IMR-90 (cell line): ENCODE measurements at regions not wholly inside any gene's neighbourhood (a gene's known extent, or its start where the extent isn't known, plus 50 kb on each side); places are given as distances from the start of the nearest gene placed in this dataset.

Source experiments
- ATAC-seq: fragments of 200-7000 bp; cut with Tn5 transposase; 2 replicates; pipeline ENCODE4 v1.9.1; 2020; ENCODE audit warnings: low read depth, mild to moderate bottlenecking, moderate library complexity
- BruUV-seq: library from RNA; stranded (reverse); fragments of 400-500 nt; replicated peaks from 2 replicates; lab custom pipeline; 2021; lab: Mats Ljungman, UMichigan
- CTCF ChIA-PET: fragments of 300-600 bp; formaldehyde crosslinking; extraction: SDS; loops from one replicate; lab custom pipeline; 2021; ENCODE audit warnings: antibody characterized with exemption; lab: Yijun Ruan, JAX
- POLR2A ChIA-PET: fragments of 300-600 bp; sonication (Branson Sonifier 250); formaldehyde crosslinking; loops from one replicate; lab custom pipeline; 2022; ENCODE audit warnings: antibody characterized with exemption; ENCODE audit not compliant: unreplicated experiment; lab: Charles Lee
- DNase-seq: peaks from one replicate; pipeline ENCODE4 v3.0.0; 2013
- H2AFZ ChIP-seq: replicated peaks from 2 replicates; pipeline ENCODE3; 2013; ENCODE audit warnings: low read length, mild to moderate bottlenecking; ENCODE audit not compliant: poor library complexity
- H2AK5ac ChIP-seq: 2 replicates; pipeline ENCODE4 v1.6.1; 2013; ENCODE audit warnings: low read depth, low read length, inconsistent platforms
- H2AK9ac ChIP-seq: replicated peaks from 2 replicates; pipeline ENCODE3; 2013; ENCODE audit warnings: mild to moderate bottlenecking, low read depth, low read length, moderate library complexity; ENCODE audit not compliant: poor library complexity
- H2BK120ac ChIP-seq: 2 replicates; pipeline ENCODE4 v1.6.1; 2013; ENCODE audit warnings: low read depth, low read length, inconsistent platforms
- H2BK15ac ChIP-seq: 3 replicates; pipeline ENCODE4 v1.6.1; 2013; ENCODE audit warnings: low read depth, low read length, inconsistent platforms
- H2BK20ac ChIP-seq: 2 replicates; pipeline ENCODE4 v1.6.1; 2013; ENCODE audit warnings: low read depth, mild to moderate bottlenecking, inconsistent platforms, low read length, moderate library complexity
- H2BK5ac ChIP-seq: 2 replicates; pipeline ENCODE4 v1.6.1; 2013; ENCODE audit warnings: mild to moderate bottlenecking, low read depth, low read length, inconsistent platforms; ENCODE audit not compliant: poor library complexity, severe bottlenecking
- H3K14ac ChIP-seq: replicated peaks from 2 replicates; pipeline ENCODE4 v1.6.1; 2013; ENCODE audit warnings: low read depth, low read length, inconsistent platforms
- H3K18ac ChIP-seq: 2 replicates; pipeline ENCODE4 v1.6.1; 2013; ENCODE audit warnings: low read depth, low read length, control low read depth
- H3K23ac ChIP-seq: 2 replicates; pipeline ENCODE4 v1.6.1; 2013; ENCODE audit warnings: low read depth, low read length, inconsistent platforms
- H3K27ac ChIP-seq: 2 replicates; pipeline ENCODE4 v1.5.1; 2013; ENCODE audit warnings: mild to moderate bottlenecking, control low read depth, low read length; ENCODE audit not compliant: insufficient read depth
- H3K27me3 ChIP-seq: 2 replicates; pipeline ENCODE4 v1.6.1; 2013; ENCODE audit warnings: low read length; ENCODE audit not compliant: control insufficient read depth, insufficient read depth
- H3K36me3 ChIP-seq: 2 replicates; pipeline ENCODE4 v1.6.1; 2013; ENCODE audit warnings: low read length, mixed read lengths; ENCODE audit not compliant: control insufficient read depth, insufficient read depth
- H3K4ac ChIP-seq: 2 replicates; pipeline ENCODE4 v1.6.1; 2013; ENCODE audit warnings: low read depth, low read length, inconsistent platforms
- H3K4me1 ChIP-seq: 2 replicates; pipeline ENCODE4 v1.6.1; 2013; ENCODE audit warnings: low read length, mixed read lengths; ENCODE audit not compliant: control insufficient read depth, insufficient read depth
- H3K4me2 ChIP-seq: 2 replicates; pipeline ENCODE4 v1.6.1; 2013; ENCODE audit warnings: low read depth, mild to moderate bottlenecking, control low read depth, low read length, moderate library complexity
- H3K4me3 ChIP-seq: 2 replicates; pipeline ENCODE4 v1.5.1; 2013; ENCODE audit warnings: low read depth, mild to moderate bottlenecking, control low read depth, low read length, moderate library complexity; ENCODE audit not compliant: insufficient read depth
- H3K56ac ChIP-seq: 2 replicates; pipeline ENCODE4 v1.6.1; 2013; ENCODE audit warnings: low read length, inconsistent platforms; ENCODE audit not compliant: insufficient read depth; ENCODE audit errors: extremely low read depth
- H3K79me1 ChIP-seq, 2 experiments: 2 replicates each; pipeline ENCODE4 v1.6.1; 2013; ENCODE audit warnings: low read length in 2 of 2, inconsistent platforms in 1 of 2, low read depth in 1 of 2
- H3K9ac ChIP-seq: 2 replicates; pipeline ENCODE4 v1.6.1; 2013; ENCODE audit warnings: low read depth, low read length, control low read depth
- H3K9me1 ChIP-seq: 2 replicates; pipeline ENCODE4 v1.6.1; 2013; ENCODE audit warnings: low read length, inconsistent platforms; ENCODE audit not compliant: insufficient read depth
- H3K9me3 ChIP-seq: 2 replicates; pipeline ENCODE4 v1.6.1; 2013; ENCODE audit warnings: low read length; ENCODE audit not compliant: control insufficient read depth, insufficient read depth
- H4K20me1 ChIP-seq: 2 replicates; pipeline ENCODE4 v1.6.1; 2013; ENCODE audit warnings: low read length, inconsistent platforms; ENCODE audit not compliant: insufficient read depth
- H4K5ac ChIP-seq: 2 replicates; pipeline ENCODE4 v1.6.1; 2013; ENCODE audit warnings: mild to moderate bottlenecking, low read depth, low read length, control low read depth
- H4K8ac ChIP-seq, 2 experiments: 2 replicates each; pipeline ENCODE4 v1.6.1; 2013; ENCODE audit warnings: low read depth in 2 of 2, low read length in 2 of 2, control low read depth in 1 of 2, inconsistent platforms in 1 of 2
- H4K91ac ChIP-seq: 2 replicates; pipeline ENCODE4 v1.6.1; 2013; ENCODE audit warnings: low read depth, low read length, inconsistent platforms; ENCODE audit not compliant: insufficient read depth
- BHLHE40 ChIP-seq: fragments of 150-350 bp; IDR thresholded peaks from 2 replicates; pipeline ENCODE4 v1.6.1; 2016; ENCODE audit warnings: mild to moderate bottlenecking, low read depth, low read length
- CEBPB ChIP-seq: IDR thresholded peaks from 2 replicates; pipeline ENCODE4 v1.6.1; 2012; ENCODE audit warnings: low read depth, low read length, improper control_type of control experiment
- CHD1 ChIP-seq: IDR thresholded peaks from 2 replicates; pipeline ENCODE4 v1.6.1; 2012; ENCODE audit warnings: low read depth, low read length, improper control_type of control experiment
- ELK1 ChIP-seq: fragments of 150-350 bp; IDR thresholded peaks from 2 replicates; pipeline ENCODE4 v1.6.1; 2016; ENCODE audit warnings: low read depth, mild to moderate bottlenecking, low read length, moderate library complexity, borderline replicate concordance
- FOS ChIP-seq: fragments of 150-350 bp; IDR thresholded peaks from 2 replicates; pipeline ENCODE4 v1.6.1; 2016; ENCODE audit warnings: low read depth, low read length
- MAZ ChIP-seq: IDR thresholded peaks from 2 replicates; pipeline ENCODE4 v1.6.1; 2012; ENCODE audit warnings: low read depth, mild to moderate bottlenecking, low read length, improper control_type of control experiment, moderate library complexity, borderline replicate concordance
- POLR2A ChIP-seq: IDR thresholded peaks from 2 replicates; pipeline ENCODE4 v1.6.1; 2012; ENCODE audit warnings: mild to moderate bottlenecking, low read depth, low read length
- RAD21 ChIP-seq: IDR thresholded peaks from 2 replicates; pipeline ENCODE4 v1.6.1; 2012; ENCODE audit warnings: low read length, improper control_type of control experiment
- RCOR1 ChIP-seq: IDR thresholded peaks from 2 replicates; pipeline ENCODE4 v1.6.1; 2012; ENCODE audit warnings: mild to moderate bottlenecking, low read length, improper control_type of control experiment; ENCODE audit not compliant: insufficient replicate concordance
- SMC3 ChIP-seq: fragments of 150-350 bp; IDR thresholded peaks from 2 replicates; pipeline ENCODE4 v1.6.1; 2016; ENCODE audit warnings: low read depth, mild to moderate bottlenecking, antibody characterized with exemption, low read length, moderate library complexity
- WGBS, 2 experiments: methylation state at CpG; one replicate each; pipeline versions ENCODE4 v1.1.5 to v1.1.7; 2013; ENCODE audit warnings: missing lambda C conversion rate in 2 of 2; ENCODE audit not compliant: insufficient read length in 1 of 2; ENCODE audit errors: extremely low coverage in 2 of 2; 5-methylcytosine and 5-hydroxymethylcytosine counted together
- dilution Hi-C: fragments of 300-500 bp; cut with HindIII; formaldehyde crosslinking; loops from one replicate; pipeline ENCODE4 v1.14.3; 2018; ENCODE audit warnings: low sequenced_read_pairs; ENCODE audit not compliant: unreplicated experiment
- in situ Hi-C: fragments of 300-500 bp; cut with MboI; formaldehyde crosslinking; loops from 3 replicates; pipeline ENCODE4 v1.14.3; 2019; ENCODE audit warnings: low sequenced_read_pairs, inconsistent platforms, mixed read lengths
- intact Hi-C: fragments of 100-400 bp; cut with micrococcal nuclease; formaldehyde crosslinking; loops from 2 replicates; pipeline ENCODE4 v1.10.0; 2022
- TF ChIP-seq, protein P1 (sequence below): conservative IDR thresholded peaks from 2 replicates; pipeline ENCODE4 v1.5.1; 2012; ENCODE audit warnings: mild to moderate bottlenecking, low read depth, low read length, improper control_type of control experiment

DNA sequence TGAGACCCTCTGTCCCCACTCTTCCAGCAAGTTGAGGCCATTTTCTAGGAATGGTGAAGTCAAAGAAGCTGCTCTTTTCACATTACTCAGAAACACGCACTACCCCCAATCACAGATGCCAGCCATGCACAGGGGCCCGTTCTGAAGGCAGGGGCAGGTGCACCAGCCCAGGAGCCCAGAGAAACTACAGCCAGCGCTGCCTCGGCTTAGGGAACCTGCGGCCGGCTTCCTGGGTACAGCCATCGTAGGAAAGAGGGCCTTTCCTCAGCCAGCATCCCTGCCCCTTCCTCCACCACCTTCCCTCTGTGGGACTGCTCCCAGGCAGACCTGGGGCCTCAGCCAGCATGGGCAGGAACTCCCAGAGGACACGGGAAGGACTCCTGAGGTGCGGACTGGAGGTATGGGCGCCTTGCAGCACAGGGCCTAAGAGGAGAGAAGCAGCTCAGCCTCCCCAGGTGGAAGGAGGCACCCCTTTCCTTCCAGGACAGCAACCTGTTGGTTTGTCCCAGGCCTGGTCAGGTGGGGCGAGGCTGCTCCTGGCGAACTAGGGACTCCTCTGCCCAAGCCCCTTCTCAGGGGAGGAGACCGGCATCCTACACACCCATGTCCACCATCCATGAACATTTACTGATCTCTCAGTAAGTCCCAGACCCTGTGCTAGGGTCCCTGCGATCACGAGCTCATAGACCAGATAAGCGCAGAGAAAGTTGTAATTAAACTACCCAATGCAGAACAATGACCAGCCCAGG lies 99.0 kb upstream of the ID2 start:
- ChIA-PET CTCF (no interaction called here), POLR2A (no interaction called here)
- Histone ChIP-seq H3K27ac (no peak overlapping the region), H3K36me3 (no peaks in the 10 kb centered on the region), H2BK5ac (no peak overlapping the region), H2BK120ac (no peak overlapping the region), H4K5ac (no peak overlapping the region), H3K56ac (no peak overlapping the region), H3K4me2 (no peak overlapping the region), H3K9me3 (no peaks in the 10 kb centered on the region), H3K27me3 (peaks cover 2% of the 10 kb centered on the region; the same call in 1 of the 2 replicates), H3K4ac (no peak overlapping the region), H3K9me1 (no peaks in the 10 kb centered on the region), H2AFZ (no peak overlapping the region), H4K91ac (no peak overlapping the region), H2AK5ac (no peak overlapping the region), H3K4me1 (no peaks in the 10 kb centered on the region), H3K4me3 (no peak overlapping the region), H4K8ac (no peak overlapping the region), H2BK15ac (no peak overlapping the region), H3K14ac (no peak overlapping the region), H3K79me1 (no peaks in the 10 kb centered on the region), H2AK9ac (peak overlapping the region; percentile 31), H2BK20ac (no peak overlapping the region), H3K9ac (no peak overlapping the region), H3K23ac (no peak overlapping the region), H3K18ac (no peak overlapping the region), H4K20me1 (no peaks in the 10 kb centered on the region)
- ATAC-seq (no peak), DNase-seq (no peak)
- in situ Hi-C loops: no loop called here
- 84% methylated on average over 5 of the region's 16 CpGs; no CpG with 5 or more reads in 1 of the 2 experiments for WGBS, 2 experiments
- intact Hi-C loops: no loop called here
- dilution Hi-C loops: no loop called here
- BruUV-seq: no TSS peak
- TF ChIP-seq POLR2A (no peak), RAD21 (no peak), RCOR1 (no peak), SMC3 (no peak), FOS (no peak), BHLHE40 (no peak), MAZ (no peak), ELK1 (no peak), CEBPB (no peak), CHD1 (no peak)
- TF ChIP-seq, protein P1, sequence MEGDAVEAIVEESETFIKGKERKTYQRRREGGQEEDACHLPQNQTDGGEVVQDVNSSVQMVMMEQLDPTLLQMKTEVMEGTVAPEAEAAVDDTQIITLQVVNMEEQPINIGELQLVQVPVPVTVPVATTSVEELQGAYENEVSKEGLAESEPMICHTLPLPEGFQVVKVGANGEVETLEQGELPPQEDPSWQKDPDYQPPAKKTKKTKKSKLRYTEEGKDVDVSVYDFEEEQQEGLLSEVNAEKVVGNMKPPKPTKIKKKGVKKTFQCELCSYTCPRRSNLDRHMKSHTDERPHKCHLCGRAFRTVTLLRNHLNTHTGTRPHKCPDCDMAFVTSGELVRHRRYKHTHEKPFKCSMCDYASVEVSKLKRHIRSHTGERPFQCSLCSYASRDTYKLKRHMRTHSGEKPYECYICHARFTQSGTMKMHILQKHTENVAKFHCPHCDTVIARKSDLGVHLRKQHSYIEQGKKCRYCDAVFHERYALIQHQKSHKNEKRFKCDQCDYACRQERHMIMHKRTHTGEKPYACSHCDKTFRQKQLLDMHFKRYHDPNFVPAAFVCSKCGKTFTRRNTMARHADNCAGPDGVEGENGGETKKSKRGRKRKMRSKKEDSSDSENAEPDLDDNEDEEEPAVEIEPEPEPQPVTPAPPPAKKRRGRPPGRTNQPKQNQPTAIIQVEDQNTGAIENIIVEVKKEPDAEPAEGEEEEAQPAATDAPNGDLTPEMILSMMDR: no peak
